HG02763 (cell line): ENCODE measurements at regions not wholly inside any gene's neighbourhood (a gene's known extent, or its start where the extent isn't known, plus 50 kb on each side); places are given as distances from the start of the nearest gene placed in this dataset.

Experiments used
- ATAC-seq: cut with Tn5 transposase; IDR thresholded peaks from one replicate; pipeline ENCODE4 v1.9.1; 2021; ENCODE audit warnings: mild to moderate bottlenecking, moderate library complexity; ENCODE audit not compliant: unreplicated experiment

DNA sequence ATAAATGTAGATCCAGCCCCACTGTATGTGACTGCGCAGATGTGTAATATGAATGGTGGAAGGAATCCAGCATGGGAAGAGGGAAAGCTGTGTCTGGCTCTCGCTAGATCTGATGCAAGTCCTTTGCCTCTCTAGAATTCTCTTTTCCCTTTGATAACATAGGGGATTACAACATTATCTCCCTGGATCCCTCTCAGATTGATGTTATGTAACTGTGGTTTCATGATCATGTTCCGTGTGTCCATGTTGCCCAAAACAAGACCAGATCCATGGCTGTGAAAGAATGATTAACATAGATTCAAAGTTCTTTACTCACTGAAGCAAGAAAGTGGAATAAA is 184.0 kb upstream of the UBL3 start:
- ATAC-seq = no peak

GRCh38 chr13:30033681-30034457 is 183.5 kb upstream of the UBL3 start:
- ATAC-seq = no peak

DNA sequence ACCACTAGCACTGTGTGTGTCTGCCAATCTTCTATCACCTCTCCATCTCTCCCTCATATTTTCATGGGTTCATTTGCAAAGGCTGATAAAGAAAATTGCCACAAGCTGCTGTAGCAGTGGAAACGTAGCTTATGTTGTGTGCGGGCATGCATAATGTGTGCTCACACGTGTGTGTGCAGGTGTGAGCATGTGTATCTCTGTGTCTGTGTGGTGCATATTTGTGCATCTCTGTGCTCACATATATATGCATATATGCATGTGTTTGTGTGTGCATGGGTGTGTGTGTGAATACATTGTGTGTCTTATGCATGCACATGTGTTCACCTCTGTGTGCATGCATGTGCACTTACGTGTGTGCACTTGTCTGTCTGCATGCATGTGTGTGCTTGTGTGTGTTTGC is 181.8 kb upstream of the UBL3 start:
- ATAC-seq = no peak

DNA sequence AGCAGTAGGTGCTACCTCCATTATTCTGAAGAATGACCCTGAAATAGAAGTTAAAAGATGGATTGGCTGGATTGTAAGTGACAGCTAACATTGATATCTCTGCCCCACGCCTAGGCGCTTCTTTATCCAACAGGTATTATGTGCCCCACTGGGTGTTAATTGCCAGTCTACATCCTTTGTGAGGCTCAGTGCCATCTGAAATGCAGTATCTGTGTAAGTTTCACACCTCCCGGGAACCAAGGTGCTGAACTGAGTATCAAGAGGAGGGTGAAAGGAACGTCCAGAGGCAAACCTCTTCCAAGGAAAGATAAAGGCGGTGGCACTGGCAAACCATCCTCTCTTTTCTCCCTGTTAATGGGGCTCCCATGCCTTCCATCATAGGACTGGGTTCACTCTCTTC is 181.1 kb upstream of the UBL3 start:
- no peak for ATAC-seq

GRCh38 chr13:30030141-30030750 is 179.8 kb upstream of the UBL3 start:
- ATAC-seq = no peak

DNA sequence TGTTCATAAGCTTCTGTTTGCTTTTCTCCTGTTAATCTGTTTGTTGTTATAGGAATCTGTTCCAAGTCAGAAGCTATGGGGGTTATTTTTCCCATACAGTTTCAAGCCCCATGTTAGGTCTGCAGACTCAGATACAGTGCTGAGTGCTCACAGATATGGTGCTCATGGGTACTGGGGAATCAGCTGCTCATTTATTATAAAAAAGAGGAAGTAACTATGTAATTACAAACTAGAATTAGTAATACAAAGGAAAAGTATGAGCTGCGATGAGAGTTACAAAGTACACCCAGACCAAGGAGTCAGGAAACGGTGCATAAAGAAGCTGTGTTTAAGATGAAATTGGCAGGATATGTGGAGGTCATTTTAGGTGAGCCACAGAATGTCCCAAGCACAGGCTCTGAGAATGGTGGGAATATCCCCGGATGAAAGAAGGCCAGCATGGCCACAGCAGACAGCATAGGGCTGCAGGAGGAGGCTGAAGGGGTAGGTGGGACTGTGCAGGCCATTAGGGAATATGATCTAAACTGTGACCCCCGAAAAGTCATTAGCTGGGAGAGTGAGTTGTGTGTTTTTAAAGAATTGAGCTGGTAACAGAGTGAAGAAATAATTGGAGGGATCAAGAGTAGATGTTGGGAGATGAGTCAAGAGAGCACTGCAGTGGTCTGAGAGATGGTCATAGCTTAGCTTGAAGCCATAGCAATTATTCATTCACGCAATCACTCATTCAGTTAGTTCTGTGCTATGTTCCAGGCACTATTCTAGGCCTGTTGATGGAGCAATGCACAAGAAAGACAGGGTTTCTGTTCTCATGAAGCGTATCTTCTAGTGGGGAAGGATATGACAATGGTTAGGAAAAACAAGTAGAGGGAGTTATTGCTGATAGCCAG is 177.4 kb upstream of the UBL3 start:
- no peak for ATAC-seq

DNA sequence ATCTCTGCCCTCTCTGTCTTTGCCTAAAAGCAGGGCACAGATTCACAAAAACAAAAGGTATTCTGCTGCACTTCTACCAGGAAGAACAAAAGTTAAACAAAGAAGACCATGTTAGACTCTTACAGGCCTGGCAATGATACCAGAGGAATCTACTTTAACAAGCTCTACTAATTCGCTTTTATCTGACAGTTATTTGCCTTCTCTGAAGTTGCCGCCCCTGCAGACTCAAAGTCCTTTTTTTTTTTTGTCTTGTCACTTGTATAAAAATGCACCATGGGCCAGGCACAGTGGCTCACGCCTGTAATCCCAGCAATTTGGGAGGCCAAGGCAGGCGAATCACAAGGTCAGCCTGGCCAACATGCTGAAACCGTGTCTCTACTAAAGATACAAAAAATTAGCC is 176.5 kb upstream of the UBL3 start:
- no peak for ATAC-seq

DNA sequence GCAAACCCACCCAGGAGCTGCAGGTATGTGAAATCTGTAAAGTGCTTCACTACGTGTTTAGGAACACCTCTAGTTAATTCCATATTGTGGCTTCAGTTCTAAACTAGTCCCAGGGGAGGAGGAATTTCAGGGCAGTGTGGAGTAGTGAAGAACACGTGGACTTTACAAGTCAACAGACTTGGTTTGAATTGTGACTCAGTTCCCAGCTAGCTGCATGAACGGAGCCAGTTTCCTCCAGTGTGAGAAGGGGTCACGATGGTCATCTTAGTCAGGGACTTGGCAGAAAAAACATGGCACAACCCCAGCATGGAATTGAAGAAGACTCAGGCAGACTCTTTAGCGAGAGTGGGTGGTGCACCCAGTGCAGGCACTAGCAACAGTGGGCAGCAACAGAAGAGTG is 175.7 kb upstream of the UBL3 start:
- ATAC-seq = no peak

DNA sequence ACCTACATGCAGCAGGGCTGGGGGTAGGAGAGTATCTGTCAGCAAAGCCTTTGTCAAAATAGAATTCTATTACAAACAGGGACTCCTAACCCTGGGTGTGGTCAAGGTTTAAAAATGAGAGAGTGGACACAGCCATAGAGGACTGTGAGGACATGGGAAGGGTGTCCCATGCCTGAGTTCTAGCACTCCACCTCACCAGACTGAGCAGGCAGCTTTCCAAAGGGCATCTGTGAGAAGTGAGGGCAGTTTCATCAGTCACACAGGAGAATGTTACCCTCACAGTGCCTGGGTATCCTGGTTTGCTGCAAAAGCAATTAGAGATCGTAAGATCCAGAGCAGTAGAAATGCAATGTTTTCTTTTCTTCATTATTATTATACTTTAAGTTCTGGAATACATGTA is 174.9 kb upstream of the UBL3 start:
- ATAC-seq = no peak

DNA sequence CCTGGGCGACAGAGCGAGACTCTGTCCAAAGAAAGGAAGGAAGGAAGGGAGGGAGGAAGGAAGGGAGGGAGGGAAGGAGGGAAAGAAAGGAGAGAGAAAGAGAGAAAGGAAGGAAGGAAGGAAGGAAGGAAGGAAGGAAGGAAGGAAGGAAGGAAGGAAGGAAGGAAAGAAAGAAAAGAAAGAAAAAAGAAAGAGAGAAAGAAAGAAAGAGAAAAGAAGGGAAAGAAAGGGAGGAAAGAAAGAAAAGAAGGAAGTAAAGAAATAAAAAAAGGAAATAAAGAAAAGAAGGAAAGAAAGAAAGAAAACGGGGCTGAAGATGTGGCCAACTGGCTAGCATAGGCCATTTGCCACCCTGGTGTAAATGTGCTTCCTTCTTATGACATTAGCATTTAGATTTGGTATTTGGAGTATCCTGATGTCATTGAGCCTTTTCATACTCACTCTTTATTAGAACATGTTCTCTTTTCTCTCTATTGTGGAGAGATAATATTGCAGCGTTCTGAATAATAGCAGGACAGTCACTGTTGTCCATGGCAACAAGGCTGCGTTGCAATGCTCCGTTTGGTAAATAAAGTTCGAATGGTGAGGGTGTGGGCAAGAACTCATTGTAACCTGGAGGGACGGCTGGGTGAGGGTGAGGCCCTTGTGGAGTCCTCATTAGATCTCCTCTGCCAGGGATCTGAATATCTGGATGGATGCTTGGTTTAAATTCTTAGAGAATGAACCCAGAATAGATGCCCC is 173.9 kb upstream of the UBL3 start:
- ATAC-seq = no peak

DNA sequence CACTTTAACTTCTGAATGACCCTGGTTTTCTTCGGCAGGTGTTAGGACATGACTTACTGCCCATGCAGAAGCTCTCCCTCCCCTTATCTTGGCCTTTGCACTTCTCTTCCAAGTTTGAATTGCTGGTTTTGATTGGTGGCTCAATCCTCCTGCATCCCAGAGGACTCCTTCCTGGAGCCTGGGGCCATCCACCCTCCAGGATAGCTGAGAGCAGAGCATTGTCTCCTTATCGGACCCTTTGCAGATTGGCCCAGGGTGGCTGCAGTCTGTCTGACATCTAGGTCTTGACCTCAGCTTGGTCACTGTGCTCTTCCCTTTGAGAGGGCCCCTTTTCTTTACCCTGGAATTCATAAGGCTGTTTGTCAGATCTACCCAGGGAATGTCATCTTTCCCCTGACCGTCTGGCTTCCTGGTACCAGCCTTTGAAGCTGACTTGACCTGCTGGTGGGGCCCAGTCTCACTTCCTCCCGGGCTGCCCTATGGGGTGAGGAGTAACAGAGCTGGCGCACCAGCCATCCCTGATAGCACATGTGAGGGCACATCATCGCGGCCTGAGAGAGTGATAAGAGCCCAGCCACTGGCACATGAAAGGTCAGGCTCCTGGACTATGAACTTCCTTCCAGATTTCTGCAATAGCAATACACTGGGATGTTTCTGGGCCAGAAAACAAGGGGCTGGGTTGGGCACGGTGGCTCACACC is 172.9 kb upstream of the UBL3 start:
- ATAC-seq = no peak

DNA sequence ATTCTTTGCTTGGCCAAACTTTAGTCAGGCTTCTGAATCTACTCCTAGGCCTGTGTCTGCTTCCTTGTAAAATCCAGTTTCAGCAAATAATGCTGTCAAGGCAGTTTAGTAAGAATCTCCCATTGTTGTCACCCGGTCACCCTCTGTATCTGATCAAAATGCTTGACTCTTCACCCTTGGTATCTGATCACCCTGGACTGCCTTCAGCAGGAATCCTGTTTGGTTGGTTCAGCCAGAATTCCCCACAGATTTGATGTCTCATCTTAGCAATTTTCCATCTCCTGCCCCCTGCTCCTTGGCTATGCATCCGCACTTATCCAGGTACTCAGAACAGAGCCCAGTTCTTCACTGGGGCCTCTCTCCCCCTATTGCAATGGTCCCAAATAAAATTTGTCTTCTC is 172.4 kb upstream of the UBL3 start:
- no peak for ATAC-seq

DNA sequence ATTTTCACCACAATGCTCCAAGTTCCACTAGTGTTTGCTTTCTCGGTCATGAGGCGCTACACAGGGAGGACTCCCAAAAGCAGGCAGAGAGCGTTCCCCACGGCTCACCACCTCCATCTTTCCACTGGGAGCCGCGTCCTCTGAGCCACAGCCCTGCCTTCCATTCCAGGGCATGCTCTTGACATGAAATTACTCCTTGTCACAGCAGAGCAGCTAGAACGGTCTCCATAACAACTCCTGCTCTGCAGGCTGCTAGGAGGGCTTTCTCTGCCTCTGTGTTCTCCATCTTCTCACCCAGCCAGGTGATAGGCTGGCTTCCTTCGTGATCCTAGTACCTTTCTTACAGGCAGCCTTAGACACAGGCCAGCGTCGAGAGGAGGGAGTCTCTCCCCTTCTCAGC is 171.8 kb upstream of the UBL3 start:
- no peak for ATAC-seq

DNA sequence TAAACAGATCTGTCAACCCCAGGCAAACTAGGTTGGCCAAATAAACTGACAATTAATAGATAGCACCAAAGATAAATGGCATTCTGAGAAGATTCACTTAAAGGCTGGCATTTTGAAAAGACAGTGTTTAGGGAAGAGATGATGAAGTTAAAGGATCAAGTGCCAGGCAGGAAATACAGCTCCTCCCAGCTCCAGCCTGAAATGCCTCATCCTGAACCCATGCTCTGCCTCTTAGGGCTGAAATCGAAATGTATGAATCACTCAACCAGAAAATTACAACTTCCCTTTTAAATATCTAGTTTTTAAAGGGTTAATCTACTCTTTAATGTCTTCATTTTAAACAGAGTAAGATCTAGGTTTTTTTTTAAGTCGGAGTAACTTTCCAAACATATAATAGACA is 171.2 kb upstream of the UBL3 start:
- ATAC-seq = no peak

GRCh38 chr13:30020726-30021312 is 170.4 kb upstream of the UBL3 start:
- ATAC-seq = no peak

DNA sequence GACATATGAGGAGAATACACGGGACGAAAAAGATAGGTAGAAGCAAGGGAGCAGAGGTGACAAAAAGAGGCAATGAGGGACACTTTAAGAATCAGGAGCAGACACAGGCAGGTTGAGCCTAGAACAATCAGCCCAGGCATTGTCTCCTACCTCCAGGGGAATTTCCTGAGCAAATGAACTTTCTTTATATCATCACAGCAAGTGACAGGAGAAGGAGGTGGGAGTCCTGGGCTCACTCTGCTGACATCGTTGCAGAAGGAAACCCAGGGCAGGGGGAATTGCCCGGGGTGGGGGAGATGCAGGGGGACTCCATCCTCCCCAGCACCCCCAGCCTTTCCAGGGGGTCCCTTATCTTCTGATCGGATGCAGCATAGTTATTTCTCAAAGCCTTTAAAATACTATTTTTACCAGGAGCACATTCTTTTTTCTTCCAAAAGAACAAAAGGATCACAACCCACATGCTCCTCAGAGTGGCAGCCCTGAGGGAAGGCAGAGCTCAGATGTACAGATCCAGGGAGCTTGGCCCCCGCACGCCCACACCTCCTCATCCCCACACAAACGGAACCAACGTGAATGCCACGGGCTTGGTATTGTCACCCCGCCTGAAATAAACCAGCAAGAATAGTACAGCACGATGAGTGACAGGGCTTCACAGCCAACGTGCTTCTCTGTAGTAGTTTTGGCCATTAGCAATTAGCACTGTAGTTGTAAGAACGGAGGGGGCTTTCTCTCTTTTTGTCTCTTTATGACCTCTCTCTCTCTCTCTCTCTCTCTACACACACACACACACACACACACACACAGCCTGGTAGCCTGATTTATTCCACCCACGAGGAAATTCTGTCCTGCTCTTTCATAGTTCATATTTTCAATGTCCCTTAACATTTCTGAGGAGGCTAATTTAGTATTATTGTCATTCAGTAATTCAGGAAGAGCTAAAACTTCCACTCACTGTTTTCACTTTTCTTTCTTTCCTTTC is 169.5 kb upstream of the UBL3 start:
- ATAC-seq = no peak

DNA sequence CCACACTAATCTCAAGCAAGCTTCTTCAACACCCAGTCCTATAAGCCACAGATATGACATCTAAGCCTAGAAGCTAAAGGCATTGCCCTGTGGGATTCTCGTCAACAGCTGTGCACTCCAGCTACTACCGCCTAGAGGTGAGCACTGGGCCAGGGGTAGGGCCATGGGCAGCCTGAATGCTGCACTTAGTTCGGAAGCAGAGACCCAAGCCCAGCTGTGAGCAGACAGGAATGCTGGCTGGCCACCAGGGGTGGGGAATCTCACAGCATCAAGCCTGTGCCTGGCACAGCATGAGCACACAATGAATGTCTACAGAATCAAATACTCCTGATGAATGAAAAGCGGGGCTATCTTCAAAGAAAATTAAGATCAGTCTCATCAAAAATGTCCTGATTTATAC is 167.5 kb upstream of the UBL3 start:
- no peak for ATAC-seq

- no peak for ATAC-seq
These were observed 166.0 kb upstream of the UBL3 start for GRCh38 chr13:30016398-30016797.

DNA sequence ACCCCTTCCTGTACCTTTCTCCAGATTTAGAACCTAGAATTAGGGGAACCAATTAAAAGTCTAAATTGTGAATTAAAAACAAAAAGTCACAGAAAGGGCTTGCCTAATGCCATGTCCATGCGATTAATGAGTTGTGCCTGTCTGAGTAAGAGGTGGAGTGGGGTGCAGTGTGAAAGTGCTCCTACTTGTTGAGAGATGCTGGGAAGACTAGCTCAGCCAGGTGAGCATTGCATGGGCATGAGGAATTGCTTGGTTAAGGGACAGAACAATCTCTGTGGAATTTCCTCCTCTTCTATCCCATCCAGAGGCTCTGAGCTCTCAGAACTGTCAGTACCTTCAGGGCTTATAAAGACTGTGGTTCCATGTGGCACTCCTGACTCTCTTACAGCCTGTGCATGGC is 159.0 kb upstream of the UBL3 start:
- no peak for ATAC-seq
